Fibroblast of skin of left biceps (primary cell): ENCODE measurements at regions not wholly inside any gene's neighbourhood (a gene's known extent, or its start where the extent isn't known, plus 50 kb on each side); places are given as distances from the start of the nearest gene placed in this dataset.
"Not testable (repeated sequence)": the region's sequence is repeated elsewhere in the genome, so short reads cannot be mapped to it uniquely, and the experiment has no call there.

Source experiments
- DNase-seq, 2 experiments: peaks; one replicate each; pipeline ENCODE4 v3.0.0-alpha.2; 2013; ENCODE audit warnings: low read depth in 2 of 2

DNA sequence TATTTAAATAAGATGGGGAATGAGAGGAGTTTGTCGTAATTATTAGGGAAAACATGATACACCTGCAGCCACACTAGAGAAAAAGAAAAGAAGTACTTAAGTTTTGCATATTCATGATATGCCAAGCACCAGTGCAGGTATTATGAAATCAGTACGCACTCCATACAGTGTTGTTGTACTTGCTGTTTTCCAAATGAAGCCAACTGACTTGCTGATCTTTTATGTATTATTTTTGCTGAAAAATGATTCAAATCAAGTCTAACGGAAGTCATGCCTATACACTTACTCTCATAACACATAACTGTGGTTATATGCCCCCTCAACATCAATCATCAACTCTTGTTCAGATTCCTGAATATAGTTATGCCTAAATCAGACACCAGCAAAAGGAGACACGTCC, 584.9 kb upstream of the EYS start:
- DNase-seq: no peak

DNA sequence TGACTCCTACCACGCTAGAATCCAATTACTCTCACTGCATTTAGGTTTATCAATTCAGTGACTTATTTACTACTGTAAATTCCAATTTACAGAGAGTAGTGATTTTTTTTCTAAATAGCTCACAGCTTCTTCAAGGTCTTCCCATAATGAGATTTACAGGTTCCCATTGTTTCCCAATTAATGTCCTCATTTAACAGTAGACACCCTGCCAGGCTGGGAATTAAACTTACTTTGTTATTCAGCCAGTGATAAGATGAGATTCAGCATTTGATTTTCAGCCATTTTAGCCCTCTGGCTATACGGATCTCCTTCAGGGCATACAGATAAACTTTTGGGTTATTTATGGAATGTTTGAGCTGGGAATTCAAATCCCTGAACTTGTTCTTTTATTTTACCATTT, 582.9 kb upstream of the EYS start:
- no peak for DNase-seq

DNA sequence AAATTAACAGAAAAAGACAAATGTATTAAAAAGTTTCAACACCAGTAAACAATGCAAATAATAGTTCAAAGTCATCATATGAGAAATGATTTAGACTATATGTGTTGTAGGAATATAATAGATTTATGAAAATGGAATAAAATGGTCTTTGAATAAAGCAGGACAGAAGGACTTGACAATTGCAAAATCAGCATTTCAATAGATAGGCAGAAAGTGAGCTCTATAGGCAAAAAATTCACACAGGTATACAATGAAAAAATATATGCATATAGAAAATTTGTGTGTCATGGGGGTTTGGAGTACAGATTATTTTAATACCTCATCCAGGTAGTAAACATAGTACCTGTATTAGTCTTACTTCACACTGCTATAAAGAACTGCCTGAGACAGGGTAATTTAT, 571.1 kb upstream of the EYS start:
- no peak for DNase-seq

GRCh38 chr6:66277400-66277799, 570.4 kb upstream of the EYS start:
- DNase-seq: no peak

- DNase-seq: no peak
These were observed 558.7 kb upstream of the EYS start for GRCh38 chr6:66265737-66266136.

DNA sequence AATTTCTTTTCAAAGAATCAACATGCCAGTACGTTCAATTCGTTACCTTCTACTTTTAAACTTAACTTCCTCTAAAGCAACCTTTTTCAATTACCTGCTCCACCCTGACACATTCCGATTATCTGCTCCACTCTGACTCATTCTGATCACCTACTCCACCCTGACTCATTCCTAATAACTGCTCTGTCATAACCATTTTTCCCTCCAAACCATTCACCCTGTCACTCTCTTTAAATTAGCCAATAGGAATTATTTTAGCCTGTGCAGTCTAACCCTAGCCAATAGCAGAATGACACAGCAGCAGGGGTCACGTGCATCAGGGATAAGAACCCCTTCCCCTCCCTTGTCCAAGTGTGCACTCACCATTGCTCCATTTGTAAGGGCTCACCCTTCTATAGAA, 557.4 kb upstream of the EYS start:
- no peak for DNase-seq

- DNase-seq: not testable (repeated sequence)
These were observed 551.9 kb upstream of the EYS start for GRCh38 chr6:66258731-66259487.

GRCh38 chr6:66245231-66245630, 538.2 kb upstream of the EYS start:
- no peak for DNase-seq

DNA sequence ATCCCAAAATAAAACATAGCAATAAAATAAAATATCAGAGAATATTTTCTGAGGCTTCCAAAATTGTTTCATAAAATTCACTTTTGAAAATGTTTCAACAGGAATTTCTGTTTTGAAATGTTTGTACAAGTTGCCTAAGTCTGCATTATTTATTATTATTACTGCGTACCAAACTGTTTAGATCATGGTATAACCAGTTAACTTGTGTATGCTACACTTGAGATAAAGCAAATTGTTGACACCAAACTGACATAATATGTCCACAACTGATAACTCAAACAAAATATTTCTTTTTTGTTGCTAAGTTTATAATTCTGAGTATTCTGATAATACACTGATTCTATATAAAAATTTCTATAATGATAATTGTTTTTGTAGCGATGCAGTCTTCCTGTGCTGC, 531.8 kb upstream of the EYS start:
- no peak for DNase-seq

DNA sequence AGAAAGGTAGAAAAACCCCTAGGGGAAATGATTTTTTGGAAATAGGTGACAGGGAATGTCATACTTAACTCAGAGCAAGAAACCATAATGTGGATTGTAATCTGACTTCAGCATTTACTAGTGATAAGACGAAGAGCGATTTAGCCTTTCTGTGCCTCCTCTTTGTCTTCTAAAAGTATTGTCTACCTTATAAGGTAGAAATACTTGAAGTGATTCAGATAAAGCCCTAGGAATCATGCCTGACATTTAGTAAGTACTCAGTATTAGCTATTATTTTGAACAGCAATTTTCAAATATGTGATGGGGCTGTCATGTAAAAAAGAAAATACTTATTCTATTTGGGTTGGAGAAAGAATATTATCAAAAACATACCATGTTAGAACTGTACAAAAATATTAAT, 525.9 kb upstream of the EYS start:
- no peak for DNase-seq

DNA sequence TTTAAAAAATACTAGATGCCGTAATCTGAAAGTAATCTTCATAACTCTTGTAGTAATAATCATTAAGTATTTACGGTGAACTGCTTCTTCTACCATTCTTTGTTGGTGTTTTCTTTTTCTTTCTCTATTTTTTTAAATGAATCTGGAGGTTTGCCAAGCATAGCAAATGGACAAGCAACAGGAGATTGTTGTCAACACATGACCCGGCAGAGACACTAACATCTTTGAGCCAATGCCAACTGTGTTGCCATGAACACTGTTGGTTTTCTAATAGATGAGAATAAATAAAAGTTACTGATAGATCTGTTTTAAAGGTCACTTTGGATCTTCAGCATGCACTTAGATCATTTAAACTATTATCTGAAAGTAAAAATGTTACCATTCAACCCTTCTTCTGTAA, 523.6 kb upstream of the EYS start:
- DNase-seq: no peak

DNA sequence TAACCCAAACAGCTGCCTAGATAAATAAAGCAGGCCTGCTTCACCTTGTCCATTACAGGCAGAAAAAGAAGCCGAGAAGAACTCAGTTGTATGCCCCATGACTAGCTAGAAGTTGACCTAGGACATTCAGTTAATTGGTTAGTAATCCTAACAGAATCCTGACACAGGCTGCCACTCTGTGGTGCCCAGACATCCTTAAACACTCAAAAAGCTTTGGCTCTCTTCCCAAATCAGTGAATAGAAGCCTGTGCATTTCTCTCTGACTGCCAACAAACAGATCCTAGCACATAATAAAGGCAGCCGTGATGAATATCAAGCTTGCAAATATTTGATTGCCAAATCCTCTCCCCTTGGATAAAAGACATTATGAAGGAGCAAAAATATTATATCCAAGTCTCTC, 519.1 kb upstream of the EYS start:
- no peak for DNase-seq

GRCh38 chr6:66210964-66211363, 503.9 kb upstream of the EYS start:
- DNase-seq: no peak

DNA sequence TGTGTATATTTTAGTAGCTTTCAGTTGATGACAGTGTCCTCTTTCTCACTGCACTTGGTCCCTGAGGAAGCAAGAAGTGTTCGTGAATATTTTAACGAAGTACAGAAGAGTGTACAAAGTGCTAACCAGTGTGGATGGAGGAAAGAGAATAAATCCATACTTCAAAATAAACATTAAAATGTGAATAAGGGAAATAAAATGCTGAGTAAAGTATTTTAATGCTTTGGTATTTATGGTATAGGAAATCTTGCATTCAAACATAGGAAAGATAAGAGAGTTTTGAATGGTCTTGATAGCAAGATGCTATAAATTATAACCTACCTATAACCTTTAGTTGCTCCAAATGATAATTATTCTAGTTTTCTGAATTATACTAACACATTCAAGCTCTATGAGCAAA, 493.4 kb upstream of the EYS start:
- DNase-seq: no peak

- DNase-seq: peak; percentile 21 to 30
These were observed 492.1 kb upstream of the EYS start for GRCh38 chr6:66199171-66199570.

DNA sequence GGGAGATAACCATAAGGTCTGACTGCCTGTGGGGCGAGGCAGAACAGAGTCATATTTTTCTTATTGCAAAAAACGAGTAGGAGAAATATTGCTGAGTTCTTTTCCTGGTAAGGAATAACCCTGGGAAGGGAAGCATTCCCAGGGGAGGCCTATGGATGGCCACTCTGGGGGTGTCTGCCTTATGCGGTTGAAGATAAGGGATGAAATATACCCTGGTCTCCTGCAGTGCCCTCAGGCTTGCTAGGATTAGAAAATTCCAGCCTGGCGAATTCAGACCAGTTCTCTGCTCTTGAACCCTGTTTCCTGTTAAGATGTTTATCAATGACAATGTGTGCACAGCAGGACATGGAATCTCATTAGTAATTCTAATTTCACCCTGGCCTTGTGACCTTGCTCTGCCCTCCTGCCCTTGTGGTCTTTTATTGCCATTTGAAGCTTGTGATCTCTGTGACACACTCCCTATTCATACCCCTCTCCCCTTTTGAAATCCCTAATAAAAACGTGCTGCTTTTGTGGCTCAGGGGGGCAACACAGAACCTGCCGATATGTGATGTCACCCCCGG, 491.1 kb upstream of the EYS start:
- DNase-seq: no peak

- no peak for DNase-seq
These were observed 483.8 kb upstream of the EYS start for GRCh38 chr6:66190858-66191257.

GRCh38 chr6:66189915-66190314, 482.9 kb upstream of the EYS start:
- no peak for DNase-seq

GRCh38 chr6:66186756-66187155, 479.7 kb upstream of the EYS start:
- DNase-seq: no peak

DNA sequence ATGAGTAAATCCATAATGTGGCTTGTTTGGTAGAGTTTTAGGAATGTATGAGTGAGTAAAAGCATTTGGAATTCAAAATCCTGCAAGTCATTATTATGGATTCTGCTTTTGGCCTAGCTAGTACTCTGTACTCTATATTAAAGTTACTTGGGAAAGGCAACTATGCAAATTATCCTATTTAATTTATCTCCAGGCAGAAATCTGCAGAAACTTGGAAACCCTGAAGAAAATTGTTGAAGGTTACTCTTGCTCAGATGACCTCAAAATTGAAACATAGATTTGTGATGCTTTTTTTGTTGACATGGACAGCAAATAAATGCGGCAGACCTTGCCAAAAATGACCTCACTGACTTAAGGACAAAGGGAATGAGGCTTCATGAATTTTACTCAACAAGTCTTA, 477.1 kb upstream of the EYS start:
- peak; percentile 57 to 69 for DNase-seq

GRCh38 chr6:66179361-66179760, 472.3 kb upstream of the EYS start:
- DNase-seq: no peak

DNA sequence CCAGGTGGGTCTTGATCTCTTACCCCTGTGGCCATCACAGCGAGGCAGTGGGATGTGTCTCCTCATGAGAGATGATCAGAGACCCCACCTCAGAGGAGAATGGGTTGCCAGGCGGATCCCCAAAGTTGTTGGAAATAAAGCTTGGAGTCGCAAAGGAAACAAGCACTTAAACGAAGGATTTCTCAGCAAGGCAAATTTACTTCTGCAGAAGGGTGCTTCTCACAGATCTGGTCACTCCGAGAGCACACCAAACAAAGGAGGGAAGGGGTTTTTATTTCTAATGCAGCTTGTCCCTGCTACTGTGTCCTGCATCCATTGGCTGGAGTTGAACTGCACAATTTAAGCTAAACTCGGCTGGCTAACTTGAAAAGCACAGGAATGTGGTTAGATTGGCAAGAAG, 466.6 kb upstream of the EYS start:
- no peak for DNase-seq

GRCh38 chr6:66166713-66167112, 459.7 kb upstream of the EYS start:
- not testable (repeated sequence) for DNase-seq

DNA sequence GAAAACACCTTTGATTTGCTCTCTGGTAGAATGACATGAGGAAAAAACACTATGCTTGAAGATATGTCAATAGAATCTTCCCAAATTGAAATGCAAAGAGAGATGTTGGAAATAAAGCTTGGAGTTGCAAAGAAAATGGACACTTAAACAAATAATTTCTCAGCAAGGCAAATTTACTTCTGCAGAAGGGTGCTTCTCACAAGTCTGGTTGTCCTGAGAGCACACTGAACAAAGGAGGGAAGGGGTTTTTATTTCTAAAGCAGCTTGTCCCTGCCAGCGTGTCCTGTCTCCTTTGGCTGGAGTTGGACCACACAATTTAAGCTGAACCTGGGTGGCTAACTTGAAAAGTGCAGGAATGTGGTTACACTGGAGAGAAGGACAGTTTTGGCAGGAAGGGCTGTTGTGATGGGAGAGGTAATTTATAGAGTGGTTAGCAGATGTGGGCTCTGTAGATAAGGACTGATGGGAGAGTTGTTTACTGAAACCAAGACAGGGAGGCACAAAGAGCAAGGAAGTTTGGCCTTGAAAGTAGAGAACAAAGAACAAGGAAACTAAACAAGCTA, 454.6 kb upstream of the EYS start:
- no peak for DNase-seq
